ENCODE measurements at regions not wholly inside any gene's neighbourhood (a gene's known extent, or its start where the extent isn't known, plus 50 kb on each side); places are given as distances from the start of the nearest gene placed in this dataset.
A peak's percentile ranks its signal among the peaks of the same experiment; 100 is the strongest.

GRCh38 chr5:159463590-159464321 lies 133.5 kb upstream of the IL12B start:
- no peaks in the 10 kb centered on the region for H3K36me3 ChIP-seq
- no peaks in the 10 kb centered on the region for H3K4me1 ChIP-seq
- no peak overlapping the region for H3K27ac ChIP-seq
- TF ChIP-seq CTCF (IDR thresholded peaks at IDR 0.05) (no peak), POLR2A (IDR thresholded peaks at IDR 0.05) (no peak)
- H3K9me3 ChIP-seq = no peaks in the 10 kb centered on the region
- H3K4me3 ChIP-seq = no peak overlapping the region
- H3K27me3 ChIP-seq = no peaks in the 10 kb centered on the region
- no peak for DNase-seq

DNA sequence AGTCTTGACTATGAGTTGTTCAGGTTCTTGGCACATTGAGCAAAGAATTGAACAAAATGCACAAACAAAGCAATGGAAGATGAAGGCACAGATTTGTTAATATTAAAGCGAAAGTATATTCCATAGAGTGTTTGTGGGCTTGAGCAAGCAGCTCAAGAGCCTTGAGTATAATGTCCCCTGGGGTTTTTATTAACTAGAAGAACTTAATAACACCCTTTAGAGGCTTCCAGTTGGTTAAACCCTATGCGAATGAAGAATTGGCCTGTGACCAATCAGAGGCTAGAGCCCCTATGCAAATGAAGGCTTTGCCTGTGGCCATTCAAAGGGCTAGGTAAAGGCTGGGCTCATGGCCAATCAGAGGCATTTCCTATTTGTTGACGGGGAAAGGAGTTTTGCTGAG lies 135.3 kb upstream of the IL12B start:
- no peaks in the 10 kb centered on the region for H3K36me3 ChIP-seq
- H3K27me3 ChIP-seq = no peaks in the 10 kb centered on the region
- no peak overlapping the region for H3K27ac ChIP-seq
- H3K4me1 ChIP-seq = no peaks in the 10 kb centered on the region
- no peak overlapping the region for H3K4me3 ChIP-seq
- TF ChIP-seq CTCF (IDR thresholded peaks at IDR 0.05) (no peak), POLR2A (IDR thresholded peaks at IDR 0.05) (no peak)
- no peak for DNase-seq
- no peaks in the 10 kb centered on the region for H3K9me3 ChIP-seq

DNA sequence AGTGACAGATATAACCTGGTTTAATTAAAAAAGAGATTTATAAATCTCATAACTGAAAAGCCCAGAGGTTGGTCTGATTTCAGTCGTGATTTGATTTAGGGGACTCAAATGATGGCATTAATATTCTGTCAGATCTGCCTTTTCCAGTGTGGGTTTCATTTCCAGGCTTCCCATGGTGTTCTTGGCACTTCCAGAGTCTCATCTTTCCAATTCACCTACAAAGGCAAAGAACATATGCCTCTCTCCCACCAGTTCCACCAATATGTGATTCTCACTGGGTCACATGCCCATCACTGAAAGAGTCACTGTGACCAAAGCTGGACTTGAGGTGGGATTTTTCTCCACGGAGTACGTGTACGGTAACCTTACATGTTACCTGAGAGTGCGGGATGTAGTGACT lies 137.4 kb upstream of the IL12B start:
- no peak for DNase-seq
- H3K36me3 ChIP-seq = no peaks in the 10 kb centered on the region
- TF ChIP-seq CTCF (IDR thresholded peaks at IDR 0.05) (no peak), POLR2A (IDR thresholded peaks at IDR 0.05) (no peak)
- H3K27ac ChIP-seq = no peak overlapping the region
- no peak overlapping the region for H3K4me3 ChIP-seq
- no peaks in the 10 kb centered on the region for H3K4me1 ChIP-seq
- no peaks in the 10 kb centered on the region for H3K27me3 ChIP-seq
- no peaks in the 10 kb centered on the region for H3K9me3 ChIP-seq

DNA sequence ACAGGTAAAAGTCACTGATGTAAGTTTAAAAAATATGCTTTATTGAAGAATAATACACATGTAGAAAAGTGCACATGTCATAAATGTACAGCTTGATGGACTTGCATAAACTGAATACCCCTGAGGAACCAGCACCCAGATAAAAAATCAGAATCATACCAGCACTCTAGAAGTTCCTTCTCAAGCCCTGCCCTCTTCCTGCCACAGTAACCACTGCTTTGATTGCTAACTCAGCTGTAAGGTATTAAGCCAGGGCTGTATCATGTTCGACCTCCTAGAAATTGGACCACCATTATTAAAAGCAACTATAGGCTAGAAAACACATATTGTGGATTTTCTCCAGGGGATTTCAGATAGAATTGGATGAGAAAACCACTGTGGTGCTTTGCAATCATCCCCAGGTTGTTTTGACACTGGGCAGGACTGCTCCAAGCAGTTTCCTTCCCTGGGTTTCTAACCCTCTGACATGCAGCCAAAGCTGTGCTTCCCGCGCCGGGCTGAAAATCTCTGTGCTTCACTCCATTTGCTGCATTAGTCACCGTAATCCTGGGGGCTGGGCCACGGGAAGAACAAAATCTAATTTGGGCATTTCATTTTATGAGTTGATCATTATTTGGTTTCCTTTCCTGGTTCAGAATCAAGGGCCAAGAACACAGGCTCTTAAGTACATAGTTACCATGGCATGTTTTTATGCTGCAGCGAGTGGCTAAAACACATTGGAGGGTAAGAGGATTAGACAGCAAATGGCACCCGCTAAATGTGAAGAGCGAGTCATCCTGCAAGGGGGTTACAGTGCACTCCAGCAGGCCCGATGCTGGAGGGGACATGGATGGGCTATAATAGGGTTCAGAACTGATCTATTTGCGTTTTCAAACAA lies 139.4 kb upstream of the IL12B start:
- Histone ChIP-seq H3K27me3 (no peaks in the 10 kb centered on the region), H3K36me3 (no peaks in the 10 kb centered on the region), H3K4me1 (no peaks in the 10 kb centered on the region), H3K4me3 (no peak overlapping the region), H3K27ac (no peak overlapping the region), H3K9me3 (no peaks in the 10 kb centered on the region)
- DNase-seq = no peak
- TF ChIP-seq CTCF (IDR thresholded peaks at IDR 0.05) (no peak), POLR2A (IDR thresholded peaks at IDR 0.05) (no peak)

DNA sequence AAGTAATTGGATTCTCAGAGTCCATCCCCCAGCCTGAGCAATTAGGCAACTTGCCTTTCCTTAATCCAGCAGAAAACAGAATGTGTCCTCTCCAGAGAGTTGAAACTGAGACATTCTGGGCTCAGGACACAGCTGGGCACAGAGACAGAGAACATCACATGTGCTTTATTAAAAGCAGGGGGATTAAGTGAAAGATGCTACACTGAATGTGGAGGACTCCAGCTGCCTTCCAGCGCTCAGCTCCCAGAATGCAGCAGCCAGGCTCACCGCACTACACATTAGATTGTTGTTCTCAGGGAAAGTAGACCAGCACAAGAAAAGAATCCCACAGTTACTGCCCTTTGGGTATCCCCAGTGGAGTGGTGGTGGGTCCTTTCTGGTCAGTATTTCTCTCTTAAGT lies 141.6 kb upstream of the IL12B start:
- no peaks in the 10 kb centered on the region for H3K9me3 ChIP-seq
- no peaks in the 10 kb centered on the region for H3K36me3 ChIP-seq
- H3K4me3 ChIP-seq = no peak overlapping the region
- H3K27me3 ChIP-seq = no peaks in the 10 kb centered on the region
- no peaks in the 10 kb centered on the region for H3K4me1 ChIP-seq
- DNase-seq = no peak
- no peak for TF ChIP-seq POLR2A (IDR thresholded peaks at IDR 0.05)
- TF ChIP-seq CTCF (IDR thresholded peaks at IDR 0.05) = no peak
- H3K27ac ChIP-seq = peak overlapping the region in 1 of 4 donors; percentile 23
